Mucosa of descending colon (tissue), 3 donors: ENCODE measurements at regions not wholly inside any gene's neighbourhood (a gene's known extent, or its start where the extent isn't known, plus 50 kb on each side); places are given as distances from the start of the nearest gene placed in this dataset.

ENCODE experiments used
- ATAC-seq: fragments of 200-7000 bp; cut with Tn5 transposase; one replicate; pipeline ENCODE4 v1.9.1; 2020; ENCODE audit warnings: mild to moderate bottlenecking, moderate library complexity
- DNase-seq, 3 donors: peaks; one replicate each; pipeline ENCODE4 v3.0.0-alpha.2; 2020
- H3K36me3 ChIP-seq: fragments of 200-600 bp; one replicate; pipeline ENCODE4 v1.8.0; 2021; ENCODE audit warnings: low read depth, mild to moderate bottlenecking
- H3K4me1 ChIP-seq: fragments of 200-600 bp; one replicate; pipeline ENCODE4 v1.8.0; 2021; ENCODE audit warnings: low read depth, mild to moderate bottlenecking
- H3K4me3 ChIP-seq: fragments of 200-600 bp; one replicate; pipeline ENCODE4 v1.8.0; 2021; ENCODE audit warnings: mild to moderate bottlenecking
- H3K9me3 ChIP-seq: fragments of 200-600 bp; one replicate; pipeline ENCODE4 v1.8.0; 2021; ENCODE audit warnings: mild to moderate bottlenecking
- intact Hi-C, 2 donors: fragments of 100-400 bp; cut with DNase I in 1 of 2; cut with micrococcal nuclease in 1 of 2; formaldehyde crosslinking; loops; one replicate each; pipeline versions ENCODE4 v1.11.0 to v1.11.1; 2022; cut with DNase I, micrococcal nuclease
- TF ChIP-seq, protein P1 (sequence below): fragments of 200-600 bp; IDR thresholded peaks from one replicate; pipeline ENCODE4 v1.8.0; 2022; ENCODE audit warnings: antibody characterized with exemption, mild to moderate bottlenecking
- donor health status: DM: no; HTN: no; CAD: no; lungs with moderate emphysema.
- donor health status: DM: no; HTN: no; CAD: no.
- donor health status: DM: no; HTN: yes; CAD: no.

DNA sequence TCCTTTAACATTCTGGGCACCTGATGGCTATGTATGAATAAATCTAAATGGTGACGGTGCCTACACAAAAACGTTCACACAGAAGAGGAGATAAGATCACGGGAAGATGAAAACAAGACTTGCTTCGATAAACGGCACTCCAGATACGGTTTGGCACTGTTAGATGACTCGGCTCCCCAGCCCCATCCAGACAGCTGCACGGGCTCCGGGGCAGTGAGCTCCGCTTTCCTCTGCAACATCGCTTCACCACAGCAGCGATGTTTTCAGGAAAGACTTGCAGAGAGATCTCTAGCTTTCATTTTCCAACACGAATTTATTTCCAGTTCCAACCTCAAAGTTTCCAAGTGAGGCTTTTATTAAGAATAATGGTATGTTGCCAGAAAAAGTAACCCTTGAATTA, 132.1 kb downstream of the KLF6 start:
- intact Hi-C loops = no loop called here
- DNase-seq = no peak
- Histone ChIP-seq H3K36me3 (no peaks in the 10 kb centered on the region), H3K9me3 (no peaks in the 10 kb centered on the region), H3K4me3 (no peak overlapping the region), H3K4me1 (no peaks in the 10 kb centered on the region)
- TF ChIP-seq, protein P1, sequence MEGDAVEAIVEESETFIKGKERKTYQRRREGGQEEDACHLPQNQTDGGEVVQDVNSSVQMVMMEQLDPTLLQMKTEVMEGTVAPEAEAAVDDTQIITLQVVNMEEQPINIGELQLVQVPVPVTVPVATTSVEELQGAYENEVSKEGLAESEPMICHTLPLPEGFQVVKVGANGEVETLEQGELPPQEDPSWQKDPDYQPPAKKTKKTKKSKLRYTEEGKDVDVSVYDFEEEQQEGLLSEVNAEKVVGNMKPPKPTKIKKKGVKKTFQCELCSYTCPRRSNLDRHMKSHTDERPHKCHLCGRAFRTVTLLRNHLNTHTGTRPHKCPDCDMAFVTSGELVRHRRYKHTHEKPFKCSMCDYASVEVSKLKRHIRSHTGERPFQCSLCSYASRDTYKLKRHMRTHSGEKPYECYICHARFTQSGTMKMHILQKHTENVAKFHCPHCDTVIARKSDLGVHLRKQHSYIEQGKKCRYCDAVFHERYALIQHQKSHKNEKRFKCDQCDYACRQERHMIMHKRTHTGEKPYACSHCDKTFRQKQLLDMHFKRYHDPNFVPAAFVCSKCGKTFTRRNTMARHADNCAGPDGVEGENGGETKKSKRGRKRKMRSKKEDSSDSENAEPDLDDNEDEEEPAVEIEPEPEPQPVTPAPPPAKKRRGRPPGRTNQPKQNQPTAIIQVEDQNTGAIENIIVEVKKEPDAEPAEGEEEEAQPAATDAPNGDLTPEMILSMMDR = no peak
- no peak for ATAC-seq

DNA sequence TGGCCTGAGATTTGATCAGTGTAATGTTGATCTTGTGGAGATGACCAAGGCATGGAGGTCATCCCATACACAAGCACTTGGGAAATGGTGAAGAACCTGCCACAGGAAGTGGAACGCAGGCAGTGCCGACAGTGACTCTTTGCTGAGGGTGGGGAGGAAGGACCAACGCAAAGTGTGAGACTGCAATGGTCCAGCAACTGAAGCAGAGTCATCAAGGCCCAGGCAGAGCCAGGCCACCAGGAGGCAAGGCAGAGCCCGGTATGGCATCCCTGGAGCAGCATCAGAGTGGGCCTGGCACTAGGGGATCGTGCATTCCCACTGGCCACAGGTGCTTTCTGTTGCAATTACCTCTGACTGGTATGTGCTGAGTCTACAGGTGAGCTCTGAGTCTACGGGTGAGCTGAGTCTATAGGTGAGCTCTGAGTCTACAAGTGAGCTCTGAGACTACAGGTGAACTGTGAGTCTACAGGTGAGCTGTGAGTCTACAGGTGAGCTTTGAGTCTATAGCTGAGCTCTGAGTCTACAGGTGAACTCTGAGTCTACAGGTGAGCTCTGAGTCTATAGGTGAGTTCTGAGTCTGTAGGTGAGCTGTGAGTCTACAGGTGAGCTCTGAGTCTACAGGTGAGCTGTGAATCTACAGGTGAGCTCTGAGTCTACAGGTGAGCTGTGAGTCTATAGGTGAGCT, 132.9 kb downstream of the KLF6 start:
- H3K36me3 ChIP-seq = no peaks in the 10 kb centered on the region
- H3K4me1 ChIP-seq = no peaks in the 10 kb centered on the region
- ATAC-seq (no peak), DNase-seq (no peak)
- H3K9me3 ChIP-seq = no peaks in the 10 kb centered on the region
- H3K4me3 ChIP-seq = no peak overlapping the region
- TF ChIP-seq, protein P1 = no peak
- intact Hi-C loops = no loop called here

DNA sequence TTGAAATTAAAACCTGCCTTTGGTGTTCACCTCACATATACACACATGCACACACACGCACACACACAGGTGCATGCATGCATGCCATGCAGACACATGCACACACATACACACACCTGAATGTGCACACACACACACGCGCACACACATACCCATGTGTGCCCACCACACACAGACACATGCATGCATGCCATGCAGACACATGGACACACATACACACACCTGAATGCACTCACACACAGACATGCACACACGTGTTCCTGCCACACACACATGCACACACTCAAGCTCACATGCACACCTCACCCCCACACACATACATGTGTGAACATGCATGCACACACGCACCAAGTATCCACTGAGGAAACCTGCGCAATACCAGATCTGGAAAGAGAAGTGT, 136.4 kb downstream of the KLF6 start:
- Histone ChIP-seq H3K36me3 (no peaks in the 10 kb centered on the region), H3K4me3 (no peak overlapping the region), H3K4me1 (no peaks in the 10 kb centered on the region), H3K9me3 (no peaks in the 10 kb centered on the region)
- DNase-seq (no peak), ATAC-seq (no peak)
- TF ChIP-seq, protein P1 = no peak
- intact Hi-C loops = no loop called here

DNA sequence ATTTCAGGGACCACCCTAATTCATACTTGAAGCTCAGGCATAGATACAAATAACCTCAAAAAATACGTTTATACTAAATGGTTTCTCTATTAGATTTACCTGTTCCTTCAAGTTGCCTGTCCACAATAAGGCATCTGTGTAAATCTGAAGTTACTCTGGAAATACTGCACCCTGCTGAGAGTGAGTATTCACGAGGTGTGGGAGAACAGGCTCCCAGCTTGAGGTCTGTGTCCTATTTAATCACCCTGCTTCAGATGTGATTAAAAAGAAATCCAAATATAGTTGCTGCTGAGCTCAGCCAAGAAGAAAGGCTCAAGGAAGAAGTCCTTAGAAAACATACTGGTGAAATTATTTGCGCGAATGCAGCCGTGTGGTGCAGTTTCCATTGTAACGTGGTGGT, 136.8 kb downstream of the KLF6 start:
- H3K4me1 ChIP-seq = no peaks in the 10 kb centered on the region
- ATAC-seq = no peak
- TF ChIP-seq, protein P1 = no peak
- no peak overlapping the region for H3K4me3 ChIP-seq
- intact Hi-C loops = no loop called here
- H3K9me3 ChIP-seq = no peaks in the 10 kb centered on the region
- H3K36me3 ChIP-seq = no peaks in the 10 kb centered on the region
- no peak for DNase-seq

DNA sequence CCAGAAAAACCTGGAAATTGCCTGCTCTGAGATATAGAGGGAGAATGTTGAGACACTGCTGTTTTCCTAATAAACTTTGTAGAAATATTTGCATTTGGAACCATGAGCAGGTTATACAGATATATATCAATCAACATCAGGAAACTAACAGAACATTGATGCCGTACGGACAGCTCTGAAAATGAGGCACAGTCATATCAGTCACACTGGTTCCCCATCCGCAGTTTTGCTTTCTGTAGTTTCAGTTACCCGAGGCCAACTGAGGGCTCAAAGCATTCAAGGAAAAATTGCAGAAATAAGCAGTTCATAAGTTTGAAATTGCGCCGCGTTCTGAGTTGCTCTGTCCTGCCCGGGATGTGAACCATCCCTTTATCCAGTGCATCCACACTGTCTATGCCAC, 137.9 kb downstream of the KLF6 start:
- Histone ChIP-seq H3K4me1 (no peaks in the 10 kb centered on the region), H3K4me3 (no peak overlapping the region), H3K9me3 (no peaks in the 10 kb centered on the region), H3K36me3 (no peaks in the 10 kb centered on the region)
- TF ChIP-seq, protein P1 = no peak
- ATAC-seq (no peak), DNase-seq (no peak)
- intact Hi-C loops = no loop called here

DNA sequence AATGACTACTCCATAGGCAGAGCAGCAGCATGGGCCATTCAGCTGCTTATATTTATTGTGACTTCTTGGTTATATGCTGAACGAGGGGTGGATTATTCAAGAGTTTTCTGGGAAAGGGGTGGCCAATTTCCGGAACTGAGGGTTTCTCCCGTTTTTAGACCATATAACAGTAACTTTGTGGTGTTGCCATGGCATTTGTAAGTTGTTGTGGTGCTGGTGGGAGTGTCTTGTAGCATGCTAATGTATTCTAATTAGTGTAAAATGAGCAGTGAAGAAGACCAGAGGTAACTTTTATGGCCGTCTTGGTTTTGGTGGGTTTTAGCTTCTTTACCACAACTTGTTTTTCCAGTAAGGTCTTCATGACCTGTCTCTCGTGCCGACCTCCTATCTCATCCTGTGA, 139.6 kb downstream of the KLF6 start:
- H3K9me3 ChIP-seq = no peaks in the 10 kb centered on the region
- H3K4me3 ChIP-seq = no peak overlapping the region
- DNase-seq = no peak
- intact Hi-C loops = no loop called here
- H3K36me3 ChIP-seq = no peaks in the 10 kb centered on the region
- TF ChIP-seq, protein P1 = no peak
- H3K4me1 ChIP-seq = no peaks in the 10 kb centered on the region
- no peak for ATAC-seq
